ENCODE measurements at regions not wholly inside any gene's neighbourhood (a gene's known extent, or its start where the extent isn't known, plus 50 kb on each side); places are given as distances from the start of the nearest gene placed in this dataset.

- no peaks in the 10 kb centered on the region for H3K4me1 ChIP-seq
- no peak for DNase-seq
- H3K4me3 ChIP-seq (ENCODE audit: low read depth, low read length) = no peak overlapping the region
- no peaks in the 10 kb centered on the region for H3K27me3 ChIP-seq
- no peaks in the 10 kb centered on the region; the same call in 1 of the 2 replicates for H3K9me3 ChIP-seq
- no peak for TF ChIP-seq CTCF (IDR thresholded peaks at IDR 0.05; ENCODE audit: low read depth, low read length)
- no peaks in the 10 kb centered on the region for H3K36me3 ChIP-seq
Observed at GRCh38 chr4:23036503-23036902, 343.8 kb downstream of the GBA3 start.

- H3K4me1 ChIP-seq = no peaks in the 10 kb centered on the region
- H3K9me3 ChIP-seq = no peaks in the 10 kb centered on the region; the same call in 1 of the 2 replicates
- DNase-seq = no peak
- no peak overlapping the region for H3K4me3 ChIP-seq (ENCODE audit: low read depth, low read length)
- no peaks in the 10 kb centered on the region for H3K36me3 ChIP-seq
- no peak for TF ChIP-seq CTCF (IDR thresholded peaks at IDR 0.05; ENCODE audit: low read depth, low read length)
- no peaks in the 10 kb centered on the region for H3K27me3 ChIP-seq
Observed at GRCh38 chr4:23035521-23036056, 342.9 kb downstream of the GBA3 start.

GRCh38 chr4:23034731-23035130 lies 342.0 kb downstream of the GBA3 start:
- Histone ChIP-seq H3K36me3 (no peaks in the 10 kb centered on the region), H3K27me3 (no peaks in the 10 kb centered on the region), H3K4me1 (no peaks in the 10 kb centered on the region), H3K4me3 (ENCODE audit: low read depth, low read length) (no peak overlapping the region), H3K9me3 (no peaks in the 10 kb centered on the region; the same call in 1 of the 2 replicates)
- TF ChIP-seq CTCF (IDR thresholded peaks at IDR 0.05; ENCODE audit: low read depth, low read length) = no peak
- no peak for DNase-seq

GRCh38 chr4:23033796-23034195 lies 341.1 kb downstream of the GBA3 start:
- Histone ChIP-seq H3K4me1 (no peaks in the 10 kb centered on the region), H3K27me3 (no peaks in the 10 kb centered on the region), H3K4me3 (ENCODE audit: low read depth, low read length) (no peak overlapping the region), H3K9me3 (no peaks in the 10 kb centered on the region; the same call in 1 of the 2 replicates), H3K36me3 (no peaks in the 10 kb centered on the region)
- no peak for DNase-seq
- TF ChIP-seq CTCF (IDR thresholded peaks at IDR 0.05; ENCODE audit: low read depth, low read length) = no peak

- Histone ChIP-seq H3K4me3 (ENCODE audit: low read depth, low read length) (no peak overlapping the region), H3K36me3 (no peaks in the 10 kb centered on the region), H3K9me3 (no peaks in the 10 kb centered on the region; the same call in 1 of the 2 replicates), H3K4me1 (no peaks in the 10 kb centered on the region), H3K27me3 (no peaks in the 10 kb centered on the region)
- TF ChIP-seq CTCF (IDR thresholded peaks at IDR 0.05; ENCODE audit: low read depth, low read length) = no peak
- DNase-seq = no peak
Observed at GRCh38 chr4:23028875-23029274, 336.1 kb downstream of the GBA3 start.

GRCh38 chr4:23023666-23024065 lies 330.9 kb downstream of the GBA3 start:
- DNase-seq = no peak
- no peak for TF ChIP-seq CTCF (IDR thresholded peaks at IDR 0.05; ENCODE audit: low read depth, low read length)
- no peaks in the 10 kb centered on the region for H3K4me1 ChIP-seq
- H3K27me3 ChIP-seq = no peaks in the 10 kb centered on the region
- no peaks in the 10 kb centered on the region for H3K9me3 ChIP-seq
- H3K4me3 ChIP-seq (ENCODE audit: low read depth, low read length) = no peak overlapping the region
- no peaks in the 10 kb centered on the region; the same call in 1 of the 2 replicates for H3K36me3 ChIP-seq

Data from BE2C (cell line).